Iris pigment epithelial cell (primary cell): ENCODE measurements at regions not wholly inside any gene's neighbourhood (a gene's known extent, or its start where the extent isn't known, plus 50 kb on each side); places are given as distances from the start of the nearest gene placed in this dataset.
A peak's percentile ranks its signal among the peaks of the same experiment; 100 is the strongest.

ENCODE experiments used
- DNase-seq: peaks from one replicate; pipeline ENCODE4 v3.0.0-alpha.2; 2011; ENCODE audit warnings: low read depth

- DNase-seq = no peak
Measured at GRCh38 chr2:156647377-156648010, 211.3 kb downstream of the GPD2 start.

GRCh38 chr2:156648522-156648921 is 212.3 kb downstream of the GPD2 start:
- no peak for DNase-seq

- DNase-seq = peak; percentile 7
Measured at GRCh38 chr2:156649596-156649995, 213.4 kb downstream of the GPD2 start.

GRCh38 chr2:156652691-156653090 is 216.5 kb downstream of the GPD2 start:
- no peak for DNase-seq

- DNase-seq = no peak
Measured at GRCh38 chr2:156653675-156654074, 217.5 kb downstream of the GPD2 start.

GRCh38 chr2:156657809-156658208 is 221.6 kb downstream of the GPD2 start:
- DNase-seq = peak; percentile 70

GRCh38 chr2:156659694-156660093 is 223.5 kb downstream of the GPD2 start:
- DNase-seq = no peak

- DNase-seq = no peak
Measured at GRCh38 chr2:156663757-156664409, 227.7 kb downstream of the GPD2 start.

GRCh38 chr2:156666130-156666785 is 230.1 kb downstream of the GPD2 start:
- DNase-seq = no peak

GRCh38 chr2:156670104-156670503 is 233.9 kb downstream of the GPD2 start:
- DNase-seq = no peak

- DNase-seq = no peak
Measured at GRCh38 chr2:156671706-156672361, 235.7 kb downstream of the GPD2 start.

- DNase-seq = no peak
Measured at GRCh38 chr2:156672556-156673332, 236.6 kb downstream of the GPD2 start.

GRCh38 chr2:156673333-156673615 is 237.1 kb downstream of the GPD2 start:
- DNase-seq = no peak

- DNase-seq = no peak
Measured at GRCh38 chr2:156673981-156674380, 237.8 kb downstream of the GPD2 start.

- no peak for DNase-seq
Measured at GRCh38 chr2:156675896-156676295, 239.7 kb downstream of the GPD2 start.

- DNase-seq = no peak
Measured at GRCh38 chr2:156679820-156680219, 243.6 kb downstream of the GPD2 start.

- DNase-seq = no peak
Measured at GRCh38 chr2:156680266-156680665, 244.1 kb downstream of the GPD2 start.

GRCh38 chr2:156687126-156687525 is 250.9 kb downstream of the GPD2 start:
- no peak for DNase-seq

GRCh38 chr2:156687715-156688114 is 251.5 kb downstream of the GPD2 start:
- peak; percentile 43 for DNase-seq

- no peak for DNase-seq
Measured at GRCh38 chr2:156689939-156690338, 253.8 kb downstream of the GPD2 start.

GRCh38 chr2:156691014-156691413 is 254.8 kb downstream of the GPD2 start:
- DNase-seq = no peak

- no peak for DNase-seq
Measured at GRCh38 chr2:156695020-156695419, 258.8 kb downstream of the GPD2 start.
